HL-60 (cell line): ENCODE measurements at regions not wholly inside any gene's neighbourhood (a gene's known extent, or its start where the extent isn't known, plus 50 kb on each side); places are given as distances from the start of the nearest gene placed in this dataset.

ENCODE experiments used
- DNase-seq, 2 experiments: peaks; one replicate each; pipeline ENCODE4 v3.0.0-alpha.2; 2010 to 2020; ENCODE audit warnings: low read depth in 1 of 2, low spot score in 1 of 2
- H3K27ac ChIP-seq: fragments of 250-450 bp; sonication (Bioruptor Pico); replicated peaks from 2 replicates; pipeline ENCODE4 v1.5.1; 2020; ENCODE audit warnings: mild to moderate bottlenecking, moderate library complexity
- H3K27me3 ChIP-seq: fragments of 250-450 bp; sonication (Bioruptor Pico); 2 replicates; pipeline ENCODE4 v1.5.1; 2021; ENCODE audit warnings: mild to moderate bottlenecking, moderate library complexity; ENCODE audit not compliant: insufficient read depth, poor library complexity, severe bottlenecking
- H3K4me3 ChIP-seq: replicated peaks from 2 replicates; pipeline ENCODE4 v1.5.1; 2011; ENCODE audit warnings: mild to moderate bottlenecking, control low read depth, low read length; ENCODE audit not compliant: insufficient read depth
- CTCF ChIP-seq: IDR thresholded peaks from one replicate; pipeline ENCODE4 v1.5.1; 2011; ENCODE audit warnings: low read length, control low read depth, inconsistent platforms; ENCODE audit not compliant: insufficient read depth
- GABPA ChIP-seq: IDR thresholded peaks from 2 replicates; pipeline ENCODE4 v1.6.1; 2012; ENCODE audit warnings: low read depth
- POLR2AphosphoS5 ChIP-seq: IDR thresholded peaks from 2 replicates; pipeline ENCODE4 v1.6.1; 2012; ENCODE audit warnings: low read depth
- REST ChIP-seq: IDR thresholded peaks from 2 replicates; pipeline ENCODE4 v1.6.1; 2012; ENCODE audit warnings: low read depth; ENCODE audit not compliant: insufficient replicate concordance
- SPI1 ChIP-seq: IDR thresholded peaks from 2 replicates; pipeline ENCODE4 v1.6.1; 2012; ENCODE audit warnings: low read depth, mild to moderate bottlenecking, borderline replicate concordance

- no peak for TF ChIP-seq POLR2AphosphoS5
- no peak for TF ChIP-seq CTCF
- TF ChIP-seq GABPA, result no peak
- no peak for TF ChIP-seq SPI1
- no peak for TF ChIP-seq REST
- Histone ChIP-seq H3K4me3 (no peak overlapping the region), H3K27ac (no peak overlapping the region), H3K27me3 (no peaks in the 10 kb centered on the region)
- DNase-seq, result no peak
Measured at GRCh38 chr1:221806236-221806635, 64.3 kb upstream of the DUSP10 start.

GRCh38 chr1:221805121-221805520 lies 63.2 kb upstream of the DUSP10 start:
- TF ChIP-seq SPI1, result no peak
- TF ChIP-seq POLR2AphosphoS5, result no peak
- TF ChIP-seq REST, result no peak
- TF ChIP-seq GABPA, result no peak
- no peak for TF ChIP-seq CTCF
- no peak for DNase-seq
- no peak overlapping the region for H3K4me3 ChIP-seq
- no peaks in the 10 kb centered on the region for H3K27me3 ChIP-seq
- no peak overlapping the region for H3K27ac ChIP-seq

- Histone ChIP-seq H3K27me3 (no peaks in the 10 kb centered on the region), H3K4me3 (no peak overlapping the region), H3K27ac (no peak overlapping the region)
- TF ChIP-seq POLR2AphosphoS5, result no peak
- TF ChIP-seq REST, result no peak
- no peak for TF ChIP-seq SPI1
- TF ChIP-seq CTCF, result no peak
- TF ChIP-seq GABPA, result no peak
- DNase-seq, result no peak
Measured at GRCh38 chr1:221804303-221804702, 62.4 kb upstream of the DUSP10 start.
